ENCODE measurements at regions not wholly inside any gene's neighbourhood (a gene's known extent, or its start where the extent isn't known, plus 50 kb on each side); places are given as distances from the start of the nearest gene placed in this dataset.

- intact Hi-C loops (cut with DNase I; ENCODE audit: low total_unique reads): no loop called here
- TF ChIP-seq POLR2AphosphoS5 (IDR thresholded peaks at IDR 0.05) (no peak), CTCF (IDR thresholded peaks at IDR 0.05) (no peak), POLR2A (IDR thresholded peaks at IDR 0.05) (no peak)
- H3K4me1 ChIP-seq: no peaks in the 10 kb centered on the region
- H3K9me3 ChIP-seq: no peaks in the 10 kb centered on the region
- H3K36me3 ChIP-seq: no peaks in the 10 kb centered on the region
- H3K27me3 ChIP-seq: no peaks in the 10 kb centered on the region
- no peak overlapping the region for H3K27ac ChIP-seq
- no peak overlapping the region for H3K4me3 ChIP-seq
- DNase-seq (ENCODE audit: low spot score in 2 of 2): no peak
Observed at GRCh38 chr4:3358656-3359055, 65.8 kb downstream of the RGS12 start.

- Histone ChIP-seq H3K27me3 (no peaks in the 10 kb centered on the region), H3K27ac (no peak overlapping the region), H3K36me3 (no peaks in the 10 kb centered on the region), H3K4me3 (no peak overlapping the region), H3K4me1 (no peaks in the 10 kb centered on the region), H3K9me3 (no peaks in the 10 kb centered on the region)
- intact Hi-C loops (cut with DNase I; ENCODE audit: low total_unique reads): no loop called here
- no peak for TF ChIP-seq POLR2A (IDR thresholded peaks at IDR 0.05)
- DNase-seq (ENCODE audit: low spot score in 2 of 2): peak in 1 of 2 donors; percentile 7
Observed at GRCh38 chr4:3360777-3361176, 68.0 kb downstream of the RGS12 start.

- no peak overlapping the region for H3K4me3 ChIP-seq
- H3K27ac ChIP-seq: no peak overlapping the region
- intact Hi-C loops (cut with DNase I; ENCODE audit: low total_unique reads): no loop called here
- no peaks in the 10 kb centered on the region for H3K4me1 ChIP-seq
- no peaks in the 10 kb centered on the region for H3K36me3 ChIP-seq
- DNase-seq (ENCODE audit: low spot score in 2 of 2): no peak
- no peaks in the 10 kb centered on the region for H3K9me3 ChIP-seq
- no peaks in the 10 kb centered on the region for H3K27me3 ChIP-seq
- TF ChIP-seq CTCF (IDR thresholded peaks at IDR 0.05): no peak
- no peak for TF ChIP-seq POLR2A (IDR thresholded peaks at IDR 0.05)
- no peak for TF ChIP-seq POLR2AphosphoS5 (IDR thresholded peaks at IDR 0.05)
Observed at GRCh38 chr4:3361406-3361805, 68.6 kb downstream of the RGS12 start.

- DNase-seq (ENCODE audit: low spot score in 2 of 2): peak in 1 of 2 donors; percentile 7
- H3K27me3 ChIP-seq: no peaks in the 10 kb centered on the region
- no peaks in the 10 kb centered on the region for H3K9me3 ChIP-seq
- no peak overlapping the region for H3K27ac ChIP-seq
- no peaks in the 10 kb centered on the region for H3K4me1 ChIP-seq
- H3K36me3 ChIP-seq: no peaks in the 10 kb centered on the region
- intact Hi-C loops (cut with DNase I; ENCODE audit: low total_unique reads): no loop called here
- TF ChIP-seq POLR2AphosphoS5 (IDR thresholded peaks at IDR 0.05): no peak
- no peak for TF ChIP-seq CTCF (IDR thresholded peaks at IDR 0.05)
- TF ChIP-seq POLR2A (IDR thresholded peaks at IDR 0.05): no peak
- no peak overlapping the region for H3K4me3 ChIP-seq
Observed at GRCh38 chr4:3361896-3362295, 69.1 kb downstream of the RGS12 start.

GRCh38 chr4:3362431-3363287, 69.8 kb downstream of the RGS12 start:
- no peak overlapping the region for H3K4me3 ChIP-seq
- no peaks in the 10 kb centered on the region for H3K4me1 ChIP-seq
- no peak overlapping the region for H3K27ac ChIP-seq
- peak in 1 of 2 donors; percentile 2 for DNase-seq (ENCODE audit: low spot score in 2 of 2)
- no peaks in the 10 kb centered on the region for H3K36me3 ChIP-seq
- no peaks in the 10 kb centered on the region for H3K9me3 ChIP-seq
- no peak for TF ChIP-seq POLR2A (IDR thresholded peaks at IDR 0.05)
- no peak for TF ChIP-seq CTCF (IDR thresholded peaks at IDR 0.05)
- TF ChIP-seq POLR2AphosphoS5 (IDR thresholded peaks at IDR 0.05): no peak
- intact Hi-C loops (cut with DNase I; ENCODE audit: low total_unique reads): no loop called here
- H3K27me3 ChIP-seq: no peaks in the 10 kb centered on the region
